HFF-Myc (cell line): ENCODE measurements at regions not wholly inside any gene's neighbourhood (a gene's known extent, or its start where the extent isn't known, plus 50 kb on each side); places are given as distances from the start of the nearest gene placed in this dataset.

ENCODE experiments used
- DNase-seq: peaks from one replicate; pipeline ENCODE4 v3.0.0-alpha.2; 2011; ENCODE audit warnings: low read depth; ENCODE audit errors: extremely low read depth
- H3K4me3 ChIP-seq: replicated peaks from 2 replicates; pipeline ENCODE4 v1.5.1; 2011; ENCODE audit warnings: low read depth, mild to moderate bottlenecking, control low read depth, low read length
- CTCF ChIP-seq: IDR thresholded peaks from 2 replicates; pipeline ENCODE4 v1.5.1; 2012; ENCODE audit warnings: mild to moderate bottlenecking, low read depth, low read length, control low read depth; ENCODE audit errors: missing control alignments

DNA sequence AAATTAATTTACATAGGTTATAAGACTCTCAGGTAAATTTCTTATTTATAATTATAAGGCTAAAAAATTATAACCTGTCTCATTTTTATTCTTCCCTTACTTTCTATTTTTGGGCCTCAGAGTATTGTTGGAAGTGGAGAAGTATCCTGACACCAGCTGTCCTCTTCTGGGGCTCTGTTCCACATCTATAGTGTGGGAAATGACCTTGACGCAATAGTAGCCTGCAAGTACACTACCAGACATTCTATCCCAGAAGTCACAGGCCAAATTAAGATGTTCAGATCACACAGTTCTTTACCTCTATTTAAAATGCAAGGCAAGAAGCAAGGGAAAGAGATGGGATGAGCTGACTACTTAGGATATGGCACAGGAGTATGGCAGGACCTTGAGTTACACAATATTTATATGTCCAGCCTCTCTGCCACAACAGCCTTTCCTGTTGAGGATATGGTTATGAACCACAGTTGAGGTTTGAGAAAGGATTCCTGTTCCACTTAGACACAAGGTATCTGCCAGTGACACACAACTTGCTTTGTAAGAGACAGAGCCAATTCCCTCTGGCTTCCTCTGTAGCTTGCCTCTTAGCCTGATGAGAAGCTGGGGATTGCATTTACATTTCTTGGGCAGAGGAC, 158.0 kb upstream of the IL12A start:
- TF ChIP-seq CTCF = no peak
- H3K4me3 ChIP-seq = no peak overlapping the region
- DNase-seq = no peak

DNA sequence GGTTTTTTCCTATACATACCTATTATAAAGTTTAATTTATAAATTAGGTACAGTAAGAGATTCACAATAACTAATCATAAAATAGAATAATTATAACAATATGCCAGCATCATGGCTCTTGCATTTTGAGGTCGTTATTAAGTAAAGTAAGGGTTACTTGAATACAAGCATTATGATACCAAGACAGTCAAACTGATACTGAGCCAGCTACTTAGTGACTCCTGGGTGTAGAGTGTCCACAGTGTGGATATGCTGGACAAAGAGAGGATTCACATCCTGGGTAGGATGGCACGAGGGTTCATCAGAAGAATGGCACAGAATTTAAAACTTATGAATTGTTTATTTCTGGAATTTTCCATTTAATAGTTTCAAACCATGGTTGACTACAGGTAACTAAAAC, 157.2 kb upstream of the IL12A start:
- no peak overlapping the region for H3K4me3 ChIP-seq
- no peak for TF ChIP-seq CTCF
- DNase-seq = no peak

GRCh38 chr3:159832024-159832423, 156.6 kb upstream of the IL12A start:
- no peak for DNase-seq
- TF ChIP-seq CTCF = no peak
- H3K4me3 ChIP-seq = no peak overlapping the region

DNA sequence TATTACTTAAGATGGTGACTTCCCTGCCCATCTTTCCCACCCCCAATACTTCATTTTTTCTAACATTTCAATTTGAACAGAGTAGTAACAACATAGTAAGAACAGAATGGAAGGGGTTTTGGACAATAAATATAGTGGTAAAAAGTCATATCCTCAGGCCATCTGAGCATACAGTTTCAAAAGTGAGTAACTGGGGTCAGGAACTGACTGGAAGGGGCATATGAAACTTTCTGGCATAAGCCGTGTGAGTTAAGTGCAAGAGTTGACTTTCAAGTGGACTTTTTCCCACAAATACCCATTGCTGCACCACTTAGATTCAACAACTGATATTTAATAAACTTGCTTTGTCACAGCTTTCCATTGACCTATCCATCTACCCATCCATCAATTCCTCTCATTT, 153.5 kb upstream of the IL12A start:
- H3K4me3 ChIP-seq = no peak overlapping the region
- DNase-seq = no peak
- TF ChIP-seq CTCF = no peak

DNA sequence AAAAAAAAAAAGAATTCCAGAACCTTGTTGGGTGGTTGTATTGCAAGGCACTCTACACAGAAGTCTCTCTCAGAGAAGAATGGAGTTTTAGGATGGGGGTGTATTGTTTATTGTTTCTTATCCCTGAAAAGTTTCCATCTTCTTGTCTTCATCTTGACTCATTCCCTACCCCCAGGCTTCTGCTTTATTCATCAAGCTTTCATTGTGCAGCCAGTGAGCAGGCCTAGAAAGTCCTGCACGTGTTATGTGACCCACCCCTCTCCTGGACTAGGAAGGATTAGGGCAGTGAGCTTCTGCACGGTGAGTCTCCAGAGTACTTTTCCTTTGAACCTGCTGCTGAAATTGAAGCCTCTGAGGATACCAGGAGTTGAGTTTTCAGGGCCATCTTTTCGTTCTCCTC, 150.9 kb upstream of the IL12A start:
- no peak for DNase-seq
- TF ChIP-seq CTCF = no peak

DNA sequence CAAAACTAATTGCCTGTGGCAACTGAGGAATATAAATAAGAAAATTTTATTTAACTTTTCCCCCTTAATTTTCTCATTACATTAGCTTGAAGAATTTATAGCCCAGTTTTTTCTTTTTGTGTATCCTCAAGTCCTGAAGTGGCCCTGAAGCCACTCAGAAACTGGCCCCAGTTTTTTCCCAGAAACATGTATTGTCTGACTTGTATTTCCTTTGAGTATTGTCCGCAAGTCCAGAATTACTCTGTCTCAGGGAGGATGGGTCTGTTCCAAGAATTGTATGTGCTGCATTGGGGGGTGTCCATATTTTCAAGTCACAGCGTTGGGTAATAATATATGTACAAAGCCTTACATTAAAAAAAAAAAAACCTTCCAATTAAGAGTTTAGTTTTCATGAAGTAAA, 149.7 kb upstream of the IL12A start:
- no peak overlapping the region for H3K4me3 ChIP-seq
- DNase-seq = no peak
- no peak for TF ChIP-seq CTCF

More for the DNA sequence above, 150.9 kb upstream of the IL12A start:
- no peak overlapping the region for H3K4me3 ChIP-seq
